SK-N-SH (cell line): ENCODE measurements at regions not wholly inside any gene's neighbourhood (a gene's known extent, or its start where the extent isn't known, plus 50 kb on each side); places are given as distances from the start of the nearest gene placed in this dataset.

Source experiments
- CTCF ChIA-PET: fragments of 300-600, 350-600 bp; formaldehyde crosslinking; extraction: SDS; loops from one replicate; lab custom pipeline; 2021; lab: Yijun Ruan, JAX
- POLR2A ChIA-PET: fragments of 350-600 bp; sonication (Branson Sonifier 250); formaldehyde crosslinking; extraction: SDS; loops from one replicate; lab custom pipeline; 2020; ENCODE audit warnings: antibody characterized with exemption, inconsistent platforms; lab: Yijun Ruan, JAX
- DNase-seq: peaks from one replicate; pipeline ENCODE4 v3.0.0; 2012
- H2AFZ ChIP-seq: fragments of 200-600 bp; sonication (generic); 2 replicates; pipeline ENCODE4 v1.8.1; 2016; ENCODE audit warnings: antibody characterized with exemption, mild to moderate bottlenecking, low read depth
- H3F3A ChIP-seq: fragments of 200-600 bp; sonication (generic); replicated peaks from 2 replicates; pipeline ENCODE3; 2016; ENCODE audit warnings: antibody characterized with exemption, mild to moderate bottlenecking; ENCODE audit not compliant: insufficient read depth
- H3K27ac ChIP-seq, 2 experiments: fragments of 200-500 bp in 1 of 2; fragments of 200-600 bp in 1 of 2; sonication (Bioruptor generic) in 1 of 2; sonication (generic), shearing (Covaris generic) in 1 of 2; 2 replicates each; pipeline versions ENCODE4 v1.5.1 to v1.6.1; 2014 to 2016; ENCODE audit warnings: low read depth in 2 of 2, inconsistent platforms in 1 of 2, low read length in 1 of 2, mild to moderate bottlenecking in 1 of 2, mixed read lengths in 1 of 2
- H3K27me3 ChIP-seq: fragments of 200-600 bp; sonication (generic), shearing (Covaris generic); 2 replicates; pipeline ENCODE4 v1.6.1; 2016; ENCODE audit warnings: mixed run types; ENCODE audit not compliant: insufficient read depth
- H3K36me3 ChIP-seq, 2 experiments: fragments of 200-500 bp in 1 of 2; fragments of 200-600 bp in 1 of 2; sonication (Bioruptor generic) in 1 of 2; sonication (generic) in 1 of 2; replicated peaks in 1 of 2; 2 replicates each; pipeline versions ENCODE3 to v1.5.1; 2014 to 2016; ENCODE audit warnings: low read length in 1 of 2, mild to moderate bottlenecking in 1 of 2; ENCODE audit not compliant: insufficient read depth in 2 of 2, control insufficient read depth in 1 of 2
- H3K4me1 ChIP-seq, 2 experiments: fragments of 200-500 bp in 1 of 2; fragments of 200-600 bp in 1 of 2; sonication (Bioruptor generic) in 1 of 2; sonication (generic), shearing (Covaris generic) in 1 of 2; 2 replicates each; pipeline versions ENCODE4 v1.5.1 to v1.6.1; 2014 to 2016; ENCODE audit warnings: low read depth in 1 of 2, low read length in 1 of 2, mixed run types in 1 of 2; ENCODE audit not compliant: insufficient read depth in 2 of 2, control insufficient read depth in 1 of 2
- H3K4me2 ChIP-seq: fragments of 200-600 bp; sonication (generic), shearing (Covaris generic); 2 replicates; pipeline ENCODE4 v1.6.1; 2017; ENCODE audit warnings: mixed run types
- H3K4me3 ChIP-seq, 2 experiments: fragments of 200-500 bp in 1 of 2; fragments of 200-600 bp in 1 of 2; sonication (Bioruptor generic) in 1 of 2; sonication (generic), shearing (Covaris generic) in 1 of 2; 2 replicates each; pipeline versions ENCODE4 v1.5.1 to v1.8.1; 2014 to 2016; ENCODE audit warnings: low read depth in 2 of 2, inconsistent platforms in 1 of 2, low read length in 1 of 2, mild to moderate bottlenecking in 1 of 2, mixed read lengths in 1 of 2, moderate library complexity in 1 of 2
- H3K79me2 ChIP-seq: fragments of 200-600 bp; sonication (generic); 2 replicates; pipeline ENCODE4 v1.8.1; 2017; ENCODE audit warnings: mild to moderate bottlenecking; ENCODE audit not compliant: insufficient read depth
- H3K9ac ChIP-seq: fragments of 200-600 bp; sonication (generic); 2 replicates; pipeline ENCODE4 v1.6.1; 2017; ENCODE audit warnings: mixed run types
- H3K9me2 ChIP-seq: fragments of 200-600 bp; sonication (generic); 2 replicates; pipeline ENCODE4 v1.6.1; 2017; ENCODE audit warnings: mixed run types
- H3K9me3 ChIP-seq: fragments of 200-600 bp; sonication (generic); 2 replicates; pipeline ENCODE4 v1.6.1; 2017; ENCODE audit warnings: mixed run types, mild to moderate bottlenecking, moderate library complexity
- H4K20me1 ChIP-seq: fragments of 200-600 bp; sonication (generic); 2 replicates; pipeline ENCODE4 v1.6.1; 2017; ENCODE audit warnings: mild to moderate bottlenecking, mixed run types; ENCODE audit not compliant: insufficient read depth
- CHD2 ChIP-seq: fragments of 150-350 bp; IDR thresholded peaks from 2 replicates; pipeline ENCODE4 v1.6.1; 2018; ENCODE audit warnings: low read length; ENCODE audit not compliant: partially characterized antibody
- CTCF ChIP-seq: fragments of 200-600 bp; sonication (generic); IDR thresholded peaks from 2 replicates; pipeline ENCODE4 v1.6.1; 2017; ENCODE audit warnings: antibody characterized with exemption, mild to moderate bottlenecking, moderate library complexity
- FOXM1 ChIP-seq: IDR thresholded peaks from 2 replicates; pipeline ENCODE4 v1.4.0; 2012; ENCODE audit warnings: low read depth, mild to moderate bottlenecking
- GABPA ChIP-seq: IDR thresholded peaks from 2 replicates; pipeline ENCODE4 v1.4.0; 2012; ENCODE audit warnings: low read depth, mild to moderate bottlenecking
- GATA2 ChIP-seq: sonication (generic); formaldehyde crosslinking; IDR thresholded peaks from 2 replicates; pipeline ENCODE4 v1.5.0; 2020; ENCODE audit warnings: mild to moderate bottlenecking, missing genetic modification reagents
- IRF3 ChIP-seq: fragments of 150-350 bp; IDR thresholded peaks from 2 replicates; pipeline ENCODE4 v1.6.1; 2016; ENCODE audit warnings: mild to moderate bottlenecking, low read depth, low read length
- MAX ChIP-seq: IDR thresholded peaks from 2 replicates; pipeline ENCODE4 v1.4.0; 2012; ENCODE audit warnings: low read depth
- MXI1 ChIP-seq: IDR thresholded peaks from 2 replicates; pipeline ENCODE4 v1.6.1; 2012; ENCODE audit warnings: mild to moderate bottlenecking, low read depth, low read length, improper control_type of control experiment
- PBX3 ChIP-seq: IDR thresholded peaks from 2 replicates; pipeline ENCODE4; 2012
- RAD21 ChIP-seq: IDR thresholded peaks from 2 replicates; pipeline ENCODE4 v1.6.1; 2012; ENCODE audit warnings: mild to moderate bottlenecking, low read length
- RCOR1 ChIP-seq: fragments of 150-350 bp; IDR thresholded peaks from 2 replicates; pipeline ENCODE4 v1.6.1; 2017; ENCODE audit warnings: antibody characterized with exemption, low read length
- REST ChIP-seq: IDR thresholded peaks from 2 replicates; pipeline ENCODE4 v1.6.1; 2012; ENCODE audit warnings: mild to moderate bottlenecking, low read depth, low read length, moderate library complexity
- SIN3A ChIP-seq: IDR thresholded peaks from 2 replicates; pipeline ENCODE4 v1.6.1; 2012; ENCODE audit warnings: low read depth, mild to moderate bottlenecking, low read length, moderate library complexity, borderline replicate concordance
- TAF1 ChIP-seq: IDR thresholded peaks from 2 replicates; pipeline ENCODE4 v1.6.1; 2012; ENCODE audit warnings: low read depth, mild to moderate bottlenecking, low read length, moderate library complexity, borderline replicate concordance
- USF1 ChIP-seq: IDR thresholded peaks from 2 replicates; pipeline ENCODE4 v1.4.0; 2012; ENCODE audit warnings: low read depth, borderline replicate concordance
- YY1 ChIP-seq: IDR thresholded peaks from 2 replicates; pipeline ENCODE4 v1.4.0; 2012; ENCODE audit warnings: low read depth, mild to moderate bottlenecking
- WGBS: methylation state at CpG from one replicate; pipeline ENCODE4 v1.1.6; 2017; ENCODE audit warnings: low lambda C conversion rate; 5-methylcytosine and 5-hydroxymethylcytosine counted together

GRCh38 chr13:43977911-43978310 is 98.2 kb downstream of the LACC1 start:
- Histone ChIP-seq H4K20me1 (no peaks in the 10 kb centered on the region), H3K79me2 (no peaks in the 10 kb centered on the region), H3K27ac (no peak overlapping the region), H3K9ac (no peak overlapping the region), H3F3A (no peaks in the 10 kb centered on the region), H3K4me2 (no peak overlapping the region), H3K9me3 (no peaks in the 10 kb centered on the region), H3K36me3 (no peaks in the 10 kb centered on the region), H3K27me3 (no peaks in the 10 kb centered on the region), H3K4me3 (no peak overlapping the region), H3K9me2 (no peaks in the 10 kb centered on the region)
- CTCF ChIA-PET, result interaction anchor here (1.2 kb wide), 1 partner anchor 23 kb away, joined by 4 read pairs; no protein-coding TSS in a partner anchor
- WGBS, result 31% methylated on average over 1 of the region's 1 CpG
- no peak for TF ChIP-seq MXI1
- TF ChIP-seq REST, result no peak
- TF ChIP-seq YY1, result no peak
- TF ChIP-seq TAF1, result no peak
- no peak for TF ChIP-seq CTCF
- TF ChIP-seq RCOR1, result no peak
- TF ChIP-seq GABPA, result no peak
- TF ChIP-seq GATA2, result no peak
- TF ChIP-seq USF1, result no peak
- no peak for TF ChIP-seq FOXM1
- TF ChIP-seq MAX, result no peak
- TF ChIP-seq RAD21, result no peak
- TF ChIP-seq PBX3, result no peak
- TF ChIP-seq IRF3, result no peak
- no peak for TF ChIP-seq SIN3A
- no peak for TF ChIP-seq CHD2
- TF ChIP-seq, all 33 proteins: peak for 0
- POLR2A ChIA-PET, result no interaction called here
- Histone ChIP-seq H2AFZ (no peak overlapping the region), H3K4me1 (no peaks in the 10 kb centered on the region)
- no peak for DNase-seq
